ENCODE measurements at regions not wholly inside any gene's neighbourhood (a gene's known extent, or its start where the extent isn't known, plus 50 kb on each side); places are given as distances from the start of the nearest gene placed in this dataset.

GRCh38 chr6:109305028-109305427 lies 77.2 kb downstream of the CD164 start:
- TF ChIP-seq REST (IDR thresholded peaks at IDR 0.05; ENCODE audit: insufficient read depth in 1 of 2, low read depth in 2 of 2, low read length in 2 of 2) (no peak), POLR2AphosphoS5 (IDR thresholded peaks at IDR 0.05; ENCODE audit: low read depth, low read length) (no peak)

All from PFSK-1 (cell line).